B cell (primary cell): ENCODE measurements at regions not wholly inside any gene's neighbourhood (a gene's known extent, or its start where the extent isn't known, plus 50 kb on each side); places are given as distances from the start of the nearest gene placed in this dataset.

ENCODE experiments used
- EZH2 ChIP-seq: IDR thresholded peaks from 2 replicates; pipeline ENCODE4 v1.6.1; 2012; ENCODE audit warnings: borderline replicate concordance, low read depth, mild to moderate bottlenecking, moderate library complexity, low read length; ENCODE audit not compliant: insufficient read depth, poor library complexity, severe bottlenecking
- TF ChIP-seq, protein P1 (sequence below): fragments of 200-600 bp; IDR thresholded peaks from one replicate; pipeline ENCODE4 v1.8.0; 2022; ENCODE audit warnings: antibody characterized with exemption, mild to moderate bottlenecking

GRCh38 chr16:87050142-87050541 is 267.1 kb downstream of the C16orf95 start:
- TF ChIP-seq, protein P1, sequence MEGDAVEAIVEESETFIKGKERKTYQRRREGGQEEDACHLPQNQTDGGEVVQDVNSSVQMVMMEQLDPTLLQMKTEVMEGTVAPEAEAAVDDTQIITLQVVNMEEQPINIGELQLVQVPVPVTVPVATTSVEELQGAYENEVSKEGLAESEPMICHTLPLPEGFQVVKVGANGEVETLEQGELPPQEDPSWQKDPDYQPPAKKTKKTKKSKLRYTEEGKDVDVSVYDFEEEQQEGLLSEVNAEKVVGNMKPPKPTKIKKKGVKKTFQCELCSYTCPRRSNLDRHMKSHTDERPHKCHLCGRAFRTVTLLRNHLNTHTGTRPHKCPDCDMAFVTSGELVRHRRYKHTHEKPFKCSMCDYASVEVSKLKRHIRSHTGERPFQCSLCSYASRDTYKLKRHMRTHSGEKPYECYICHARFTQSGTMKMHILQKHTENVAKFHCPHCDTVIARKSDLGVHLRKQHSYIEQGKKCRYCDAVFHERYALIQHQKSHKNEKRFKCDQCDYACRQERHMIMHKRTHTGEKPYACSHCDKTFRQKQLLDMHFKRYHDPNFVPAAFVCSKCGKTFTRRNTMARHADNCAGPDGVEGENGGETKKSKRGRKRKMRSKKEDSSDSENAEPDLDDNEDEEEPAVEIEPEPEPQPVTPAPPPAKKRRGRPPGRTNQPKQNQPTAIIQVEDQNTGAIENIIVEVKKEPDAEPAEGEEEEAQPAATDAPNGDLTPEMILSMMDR = no peak
- TF ChIP-seq EZH2 = no peak
